ENCODE measurements at regions not wholly inside any gene's neighbourhood (a gene's known extent, or its start where the extent isn't known, plus 50 kb on each side); places are given as distances from the start of the nearest gene placed in this dataset.
A peak's percentile ranks its signal among the peaks of the same experiment; 100 is the strongest.

GRCh38 chr1:38547321-38547720, 312.3 kb downstream of the RRAGC start:
- no peak for DNase-seq (ENCODE audit: low spot score)

GRCh38 chr1:38546636-38547035, 312.9 kb downstream of the RRAGC start:
- DNase-seq (ENCODE audit: low spot score), result no peak

GRCh38 chr1:38541223-38541622, 318.3 kb downstream of the RRAGC start:
- no peak for DNase-seq (ENCODE audit: low spot score)

- DNase-seq (ENCODE audit: low spot score), result no peak
Observed at GRCh38 chr1:38539931-38540330, 319.6 kb downstream of the RRAGC start.

GRCh38 chr1:38538834-38539233, 320.7 kb downstream of the RRAGC start:
- no peak for DNase-seq (ENCODE audit: low spot score)

GRCh38 chr1:38536089-38536488, 323.5 kb downstream of the RRAGC start:
- no peak for DNase-seq (ENCODE audit: low spot score)

- no peak for DNase-seq (ENCODE audit: low spot score)
Observed at GRCh38 chr1:38534473-38534823, 325.1 kb downstream of the RRAGC start.

GRCh38 chr1:38533772-38534472, 325.6 kb downstream of the RRAGC start:
- DNase-seq (ENCODE audit: low spot score), result no peak

GRCh38 chr1:38530957-38531356, 328.6 kb downstream of the RRAGC start:
- no peak for DNase-seq (ENCODE audit: low spot score)

GRCh38 chr1:38529946-38530345, 329.6 kb downstream of the RRAGC start:
- no peak for DNase-seq (ENCODE audit: low spot score)

- peak; percentile 19 for DNase-seq (ENCODE audit: low spot score)
Observed at GRCh38 chr1:38529391-38529790, 330.2 kb downstream of the RRAGC start.

- DNase-seq (ENCODE audit: low spot score), result no peak
Observed at GRCh38 chr1:38528623-38529022, 330.9 kb downstream of the RRAGC start.

- DNase-seq (ENCODE audit: low spot score), result peak; percentile 49
Observed at GRCh38 chr1:38527373-38527966, 332.1 kb downstream of the RRAGC start.

- DNase-seq (ENCODE audit: low spot score), result no peak
Observed at GRCh38 chr1:38526046-38526445, 333.5 kb downstream of the RRAGC start.

GRCh38 chr1:38525343-38526043, 334.1 kb downstream of the RRAGC start:
- DNase-seq (ENCODE audit: low spot score), result no peak

GRCh38 chr1:38524025-38524641, 335.4 kb downstream of the RRAGC start:
- no peak for DNase-seq (ENCODE audit: low spot score)

GRCh38 chr1:38523568-38523939, 336.0 kb downstream of the RRAGC start:
- no peak for DNase-seq (ENCODE audit: low spot score)

GRCh38 chr1:38522915-38523567, 336.5 kb downstream of the RRAGC start:
- DNase-seq (ENCODE audit: low spot score), result no peak

GRCh38 chr1:38516560-38516959, 343.0 kb downstream of the RRAGC start:
- DNase-seq (ENCODE audit: low spot score), result no peak

GRCh38 chr1:38512789-38513188, 346.8 kb downstream of the RRAGC start:
- DNase-seq (ENCODE audit: low spot score), result no peak

- DNase-seq (ENCODE audit: low spot score), result no peak
Observed at GRCh38 chr1:38512024-38512767, 347.4 kb downstream of the RRAGC start.

Measured in HT-29 (cell line).